Esophagus muscularis mucosa (tissue), 3 donors: ENCODE measurements at regions not wholly inside any gene's neighbourhood (a gene's known extent, or its start where the extent isn't known, plus 50 kb on each side); places are given as distances from the start of the nearest gene placed in this dataset.

Experiments used
- POLR2A ChIP-seq: fragments of 450-650 bp; IDR thresholded peaks from one replicate; pipeline ENCODE4 v1.6.1; 2017; ENCODE audit warnings: antibody characterized with exemption, moderate library complexity, mild to moderate bottlenecking, low read depth
- POLR2AphosphoS5 ChIP-seq, 2 donors: sonication (generic); formaldehyde crosslinking; IDR thresholded peaks; one replicate each; pipeline ENCODE4 v1.6.1; 2017; ENCODE audit warnings: antibody characterized with exemption in 2 of 2
- TF ChIP-seq, protein P1 (sequence below), 3 experiments: fragments of 200-600 bp in 2 of 3; fragments of 450-650 bp in 1 of 3; sonication (generic) in 2 of 3; IDR thresholded peaks; one replicate each; pipeline ENCODE4 v1.5.1; 2017 to 2019; ENCODE audit warnings: antibody characterized with exemption in 3 of 3, mild to moderate bottlenecking in 2 of 3, moderate library complexity in 1 of 3

DNA sequence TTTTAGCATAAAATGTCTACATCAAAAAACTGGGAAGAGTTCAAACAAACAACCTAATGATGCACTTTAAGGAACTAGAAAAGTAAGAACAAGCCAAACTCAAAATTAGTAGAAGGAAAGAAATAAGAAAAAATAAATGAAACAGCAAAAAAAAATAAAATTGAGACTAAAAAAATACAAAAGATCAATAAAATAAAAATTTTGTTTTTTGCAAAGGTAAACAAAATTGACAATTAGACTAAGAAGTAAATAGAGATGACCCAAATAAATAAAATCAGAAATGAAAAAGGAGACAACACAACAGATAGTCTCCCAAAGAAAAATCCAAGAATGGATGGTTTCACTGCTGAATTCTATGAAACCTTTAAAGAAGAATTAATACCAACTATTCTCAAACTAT, 89.6 kb upstream of the MME start:
- TF ChIP-seq POLR2AphosphoS5 (IDR thresholded peaks at IDR 0.05) (no peak), POLR2A (no peak)
- TF ChIP-seq, protein P1, sequence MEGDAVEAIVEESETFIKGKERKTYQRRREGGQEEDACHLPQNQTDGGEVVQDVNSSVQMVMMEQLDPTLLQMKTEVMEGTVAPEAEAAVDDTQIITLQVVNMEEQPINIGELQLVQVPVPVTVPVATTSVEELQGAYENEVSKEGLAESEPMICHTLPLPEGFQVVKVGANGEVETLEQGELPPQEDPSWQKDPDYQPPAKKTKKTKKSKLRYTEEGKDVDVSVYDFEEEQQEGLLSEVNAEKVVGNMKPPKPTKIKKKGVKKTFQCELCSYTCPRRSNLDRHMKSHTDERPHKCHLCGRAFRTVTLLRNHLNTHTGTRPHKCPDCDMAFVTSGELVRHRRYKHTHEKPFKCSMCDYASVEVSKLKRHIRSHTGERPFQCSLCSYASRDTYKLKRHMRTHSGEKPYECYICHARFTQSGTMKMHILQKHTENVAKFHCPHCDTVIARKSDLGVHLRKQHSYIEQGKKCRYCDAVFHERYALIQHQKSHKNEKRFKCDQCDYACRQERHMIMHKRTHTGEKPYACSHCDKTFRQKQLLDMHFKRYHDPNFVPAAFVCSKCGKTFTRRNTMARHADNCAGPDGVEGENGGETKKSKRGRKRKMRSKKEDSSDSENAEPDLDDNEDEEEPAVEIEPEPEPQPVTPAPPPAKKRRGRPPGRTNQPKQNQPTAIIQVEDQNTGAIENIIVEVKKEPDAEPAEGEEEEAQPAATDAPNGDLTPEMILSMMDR (IDR thresholded peaks at IDR 0.05): no peak
